HCT116 (cell line): ENCODE measurements at regions not wholly inside any gene's neighbourhood (a gene's known extent, or its start where the extent isn't known, plus 50 kb on each side); places are given as distances from the start of the nearest gene placed in this dataset.

Experiments used
- ATAC-seq: fragments of 200-7000 bp; cut with Tn5 transposase; 2 replicates; pipeline ENCODE4 v1.9.1; 2020; ENCODE audit warnings: mild to moderate bottlenecking, moderate library complexity
- BruUV-seq: library from RNA; stranded (reverse); fragments of 400-500 nt; replicated peaks from 2 replicates; lab custom pipeline; 2021; lab: Mats Ljungman, UMichigan
- CTCF ChIA-PET: fragments of 300-600 bp; sonication (Branson Sonifier 250); formaldehyde crosslinking; loops from one replicate; lab custom pipeline; 2021; ENCODE audit warnings: antibody characterized with exemption; lab: Charles Lee
- POLR2A ChIA-PET: fragments of 300-600, 350-600 bp; sonication (Branson Sonifier 250); formaldehyde crosslinking; loops from one replicate; lab custom pipeline; 2021; ENCODE audit warnings: antibody characterized with exemption; lab: Charles Lee
- RAD21 ChIA-PET, 2 experiments: fragments of 300-600 bp; sonication (Branson Sonifier 250); formaldehyde crosslinking; loops; one replicate each; lab custom pipeline; 2023; ENCODE audit warnings: low total read pairs in 2 of 2; ENCODE audit not compliant: uncharacterized antibody in 2 of 2, unreplicated experiment in 2 of 2, low non-redundant PET in 1 of 2; lab: Charles Lee
- DNase-seq: peaks from one replicate; pipeline ENCODE4 v3.0.0-alpha.2; 2010; ENCODE audit warnings: low read depth, low spot score
- H2AFZ ChIP-seq: fragments of 200-600 bp; shearing (Covaris generic), sonication (generic); 2 replicates; pipeline ENCODE4 v1.6.1; 2017; ENCODE audit warnings: low read depth, mixed run types, mixed read lengths, antibody characterized with exemption, low read length; ENCODE audit not compliant: poor library complexity, severe bottlenecking
- H3K27ac ChIP-seq: 2 replicates; pipeline ENCODE4 v1.5.1; 2012; ENCODE audit warnings: low read depth, low read length
- H3K27me3 ChIP-seq: fragments of 200-600 bp; sonication (generic); 2 replicates; pipeline ENCODE4 v1.6.1; 2016; ENCODE audit warnings: mixed run types, low read length, mixed read lengths; ENCODE audit not compliant: insufficient read depth
- H3K36me3 ChIP-seq, 2 experiments: fragments of 200-500 bp in 1 of 2; fragments of 200-600 bp in 1 of 2; sonication (Bioruptor generic) in 1 of 2; sonication (generic) in 1 of 2; 2 replicates each; pipeline versions ENCODE4 v1.5.1 to v1.6.1; 2014 to 2016; ENCODE audit warnings: low read length in 2 of 2, inconsistent platforms in 1 of 2, mixed read lengths in 1 of 2, mixed run types in 1 of 2; ENCODE audit not compliant: insufficient read depth in 2 of 2, control insufficient read depth in 1 of 2
- H3K4me1 ChIP-seq, 2 experiments: fragments of 200-600 bp in 1 of 2; sonication (generic) in 1 of 2; 2 replicates each; pipeline versions ENCODE4 v1.5.1 to v1.6.1; 2012 to 2017; ENCODE audit warnings: low read length in 2 of 2, inconsistent platforms in 1 of 2, mild to moderate bottlenecking in 1 of 2, mixed read lengths in 1 of 2, mixed run types in 1 of 2, moderate library complexity in 1 of 2; ENCODE audit not compliant: insufficient read depth in 2 of 2, control insufficient read depth in 1 of 2
- H3K4me2 ChIP-seq: fragments of 200-600 bp; sonication (generic); 2 replicates; pipeline ENCODE4 v1.6.1; 2017; ENCODE audit warnings: mixed run types, low read length, mixed read lengths
- H3K4me3 ChIP-seq, 2 experiments: fragments of 200-600 bp in 1 of 2; sonication (generic) in 1 of 2; replicated peaks in 1 of 2; 2 replicates each; pipeline ENCODE4 v1.5.1; 2011 to 2016; ENCODE audit warnings: low read length in 2 of 2, control low read depth in 1 of 2, low read depth in 1 of 2, mild to moderate bottlenecking in 1 of 2, mixed read lengths in 1 of 2, mixed run types in 1 of 2
- H3K79me2 ChIP-seq: fragments of 200-600 bp; sonication (generic); 2 replicates; pipeline ENCODE4 v1.6.1; 2017; ENCODE audit warnings: mild to moderate bottlenecking, mixed run types, low read length, moderate library complexity, mixed read lengths; ENCODE audit not compliant: insufficient read depth
- H3K9ac ChIP-seq: fragments of 200-600 bp; sonication (generic); 2 replicates; pipeline ENCODE4 v1.6.1; 2016; ENCODE audit warnings: low read length, mixed read lengths
- H3K9me2 ChIP-seq: fragments of 200-600 bp; sonication (generic), shearing (Covaris generic); 2 replicates; pipeline ENCODE4 v1.6.1; 2017; ENCODE audit warnings: mixed run types, mild to moderate bottlenecking, moderate library complexity; ENCODE audit not compliant: insufficient read depth
- H3K9me3 ChIP-seq, 2 experiments: fragments of 200-500 bp in 1 of 2; fragments of 200-600 bp in 1 of 2; sonication (Bioruptor generic) in 1 of 2; sonication (generic) in 1 of 2; 2 replicates each; pipeline ENCODE4 v1.6.1; 2014 to 2017; ENCODE audit warnings: low read length in 2 of 2, mixed read lengths in 2 of 2, inconsistent platforms in 1 of 2, low read depth in 1 of 2, mild to moderate bottlenecking in 1 of 2, mixed run types in 1 of 2, moderate library complexity in 1 of 2; ENCODE audit not compliant: control insufficient read depth in 1 of 2, insufficient read depth in 1 of 2
- H4K20me1 ChIP-seq: fragments of 200-600 bp; sonication (generic), shearing (Covaris generic); 2 replicates; pipeline ENCODE4 v1.6.1; 2017; ENCODE audit warnings: mixed run types, mild to moderate bottlenecking, moderate library complexity; ENCODE audit not compliant: insufficient read depth
- ATF3 ChIP-seq: IDR thresholded peaks from 2 replicates; pipeline ENCODE4 v1.6.1; 2012
- CBX3 ChIP-seq: IDR thresholded peaks from 2 replicates; pipeline ENCODE4 v1.6.1; 2012; ENCODE audit warnings: low read depth
- ELF1 ChIP-seq: IDR thresholded peaks from 2 replicates; pipeline ENCODE4 v1.6.1; 2012; ENCODE audit warnings: low read depth, borderline replicate concordance
- FOSL1 ChIP-seq: IDR thresholded peaks from 2 replicates; pipeline ENCODE4 v1.6.1; 2012; ENCODE audit warnings: low read depth
- JUND ChIP-seq: IDR thresholded peaks from 2 replicates; pipeline ENCODE4 v1.6.1; 2012
- MAX ChIP-seq: IDR thresholded peaks from 2 replicates; pipeline ENCODE4 v1.6.1; 2012
- POLR2A ChIP-seq: IDR thresholded peaks from 2 replicates; pipeline ENCODE4 v1.7.0; 2011; ENCODE audit warnings: borderline replicate concordance; ENCODE audit not compliant: insufficient read depth, insufficient read length; ENCODE audit errors: extremely low read depth
- RAD21 ChIP-seq: IDR thresholded peaks from 2 replicates; pipeline ENCODE4 v1.6.1; 2012; ENCODE audit warnings: low read depth, mild to moderate bottlenecking
- REST ChIP-seq: IDR thresholded peaks from 2 replicates; pipeline ENCODE4 v1.6.1; 2012; ENCODE audit warnings: low read depth
- ZFX ChIP-seq: fragments of 450-650 bp; IDR thresholded peaks from 2 replicates; pipeline ENCODE4 v1.6.1; 2017
- ZNF274 ChIP-seq: fragments of 200-500 bp; sonication (Bioruptor generic); IDR thresholded peaks from 2 replicates; pipeline ENCODE4 v1.6.1; 2014; ENCODE audit warnings: mild to moderate bottlenecking, low read depth, low read length, inconsistent platforms
- intact Hi-C: fragments of 100-400 bp; cut with micrococcal nuclease; formaldehyde crosslinking; loops from 2 replicates; pipeline ENCODE4 v1.10.0; 2022

- no peaks in the 10 kb centered on the region for H3K9me2 ChIP-seq
- no peak for DNase-seq
- no peaks in the 10 kb centered on the region for H3K79me2 ChIP-seq
- no peak for TF ChIP-seq ATF3
- TF ChIP-seq REST, result no peak
- no peak for TF ChIP-seq JUND
- TF ChIP-seq MAX, result no peak
- no peak for TF ChIP-seq CBX3
- no peak for TF ChIP-seq FOSL1
- no peak for TF ChIP-seq ZFX
- no peak for TF ChIP-seq POLR2A
- no peak for TF ChIP-seq ZNF274
- TF ChIP-seq ELF1, result no peak
- no peak for TF ChIP-seq RAD21
- no peak overlapping the region for H3K27ac ChIP-seq
- peaks cover 5 to 26% of the 10 kb centered on the region in 2 experiments; a peak in 2 of 4 replicates for H3K9me3 ChIP-seq
- intact Hi-C loops, result no loop called here
- no peak for ATAC-seq
- no peaks in the 10 kb centered on the region for H3K27me3 ChIP-seq
- H3K4me3 ChIP-seq, result no peak overlapping the region
- no peaks in the 10 kb centered on the region for H3K36me3 ChIP-seq
- RAD21 ChIA-PET, result no interaction called here
- H4K20me1 ChIP-seq, result no peaks in the 10 kb centered on the region
- H2AFZ ChIP-seq, result no peak overlapping the region
- CTCF ChIA-PET, result no interaction called here
- H3K9ac ChIP-seq, result no peak overlapping the region
- no peak overlapping the region for H3K4me2 ChIP-seq
- no TSS peak for BruUV-seq
- H3K4me1 ChIP-seq, result no peaks in the 10 kb centered on the region
- POLR2A ChIA-PET, result no interaction called here
These were observed 1096.0 kb upstream of the FLRT2 start for GRCh38 chr14:84433961-84434360.
